Osteoblast (primary cell): ENCODE measurements at regions not wholly inside any gene's neighbourhood (a gene's known extent, or its start where the extent isn't known, plus 50 kb on each side); places are given as distances from the start of the nearest gene placed in this dataset.

Experiments
- DNase-seq: peaks from one replicate; pipeline ENCODE4 v3.0.0; 2011; ENCODE audit warnings: low spot score, mixed read lengths; ENCODE audit not compliant: insufficient read length; ENCODE audit errors: missing footprints
- H2AFZ ChIP-seq: 2 replicates; pipeline ENCODE4 v1.6.0; 2011; ENCODE audit warnings: mild to moderate bottlenecking, low read length
- H3K27ac ChIP-seq: 2 replicates; pipeline ENCODE4 v1.5.1; 2011; ENCODE audit warnings: mild to moderate bottlenecking, low read depth, low read length, moderate library complexity
- H3K27me3 ChIP-seq: 2 replicates; pipeline ENCODE4 v1.6.0; 2012; ENCODE audit warnings: mild to moderate bottlenecking, control low read depth, inconsistent platforms, low read length, moderate library complexity; ENCODE audit not compliant: insufficient read depth
- H3K36me3 ChIP-seq: 2 replicates; pipeline ENCODE4 v1.5.1; 2011; ENCODE audit warnings: mild to moderate bottlenecking, low read length, control low read depth, moderate library complexity; ENCODE audit not compliant: insufficient read depth
- H3K4me1 ChIP-seq: 2 replicates; pipeline ENCODE4 v1.5.1; 2011; ENCODE audit warnings: mild to moderate bottlenecking, low read length, control low read depth, moderate library complexity; ENCODE audit not compliant: insufficient read depth
- H3K4me2 ChIP-seq: 2 replicates; pipeline ENCODE4 v1.6.0; 2011; ENCODE audit warnings: mild to moderate bottlenecking, low read length; ENCODE audit not compliant: insufficient read depth
- H3K4me3 ChIP-seq: fragments of 200-600 bp; sonication (generic); 3 replicates; pipeline ENCODE4 v1.5.1; 2012; ENCODE audit warnings: mild to moderate bottlenecking, low read length, inconsistent platforms; ENCODE audit not compliant: insufficient read depth
- H3K79me2 ChIP-seq: 2 replicates; pipeline ENCODE4 v1.6.0; 2012; ENCODE audit warnings: mild to moderate bottlenecking, low read length, control low read depth, inconsistent platforms; ENCODE audit not compliant: insufficient read depth
- H3K9me3 ChIP-seq: 2 replicates; pipeline ENCODE4 v1.5.1; 2011; ENCODE audit warnings: low read depth, low read length, control low read depth
- H4K20me1 ChIP-seq: 2 replicates; pipeline ENCODE4 v1.6.0; 2012; ENCODE audit warnings: mild to moderate bottlenecking, low read length, control low read depth; ENCODE audit not compliant: insufficient read depth
- TF ChIP-seq, protein P1 (sequence below): IDR thresholded peaks from 2 replicates; pipeline ENCODE4 v1.5.1; 2011; ENCODE audit warnings: mild to moderate bottlenecking, low read depth, low read length, moderate library complexity; ENCODE audit errors: extremely low read depth

DNA sequence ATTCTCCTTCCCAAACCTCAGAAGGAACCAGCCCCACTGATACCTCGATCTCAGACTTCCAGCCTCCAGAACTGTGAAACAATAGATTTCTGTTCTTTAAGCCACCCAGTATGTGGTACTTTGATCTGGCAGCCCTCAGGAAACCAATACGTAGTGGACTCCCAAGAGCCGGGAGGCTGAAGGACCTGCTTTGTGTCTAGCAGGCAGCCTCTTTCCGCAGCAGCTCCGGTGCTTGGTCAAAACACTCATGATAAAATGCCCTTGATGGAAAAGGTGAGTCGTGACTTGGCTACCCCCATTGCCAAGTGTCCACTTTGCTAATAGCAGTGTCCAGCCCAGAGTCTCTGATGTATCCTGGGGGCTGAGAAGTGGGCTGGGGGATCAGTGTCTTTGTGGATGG, 158.8 kb upstream of the TMTC4 start:
- Histone ChIP-seq H4K20me1 (no peaks in the 10 kb centered on the region), H3K4me3 (no peak overlapping the region), H2AFZ (no peak overlapping the region), H3K4me2 (no peak overlapping the region), H3K36me3 (no peaks in the 10 kb centered on the region), H3K27me3 (no peaks in the 10 kb centered on the region), H3K9me3 (no peaks in the 10 kb centered on the region), H3K79me2 (no peaks in the 10 kb centered on the region), H3K27ac (no peak overlapping the region), H3K4me1 (no peaks in the 10 kb centered on the region)
- TF ChIP-seq, protein P1, sequence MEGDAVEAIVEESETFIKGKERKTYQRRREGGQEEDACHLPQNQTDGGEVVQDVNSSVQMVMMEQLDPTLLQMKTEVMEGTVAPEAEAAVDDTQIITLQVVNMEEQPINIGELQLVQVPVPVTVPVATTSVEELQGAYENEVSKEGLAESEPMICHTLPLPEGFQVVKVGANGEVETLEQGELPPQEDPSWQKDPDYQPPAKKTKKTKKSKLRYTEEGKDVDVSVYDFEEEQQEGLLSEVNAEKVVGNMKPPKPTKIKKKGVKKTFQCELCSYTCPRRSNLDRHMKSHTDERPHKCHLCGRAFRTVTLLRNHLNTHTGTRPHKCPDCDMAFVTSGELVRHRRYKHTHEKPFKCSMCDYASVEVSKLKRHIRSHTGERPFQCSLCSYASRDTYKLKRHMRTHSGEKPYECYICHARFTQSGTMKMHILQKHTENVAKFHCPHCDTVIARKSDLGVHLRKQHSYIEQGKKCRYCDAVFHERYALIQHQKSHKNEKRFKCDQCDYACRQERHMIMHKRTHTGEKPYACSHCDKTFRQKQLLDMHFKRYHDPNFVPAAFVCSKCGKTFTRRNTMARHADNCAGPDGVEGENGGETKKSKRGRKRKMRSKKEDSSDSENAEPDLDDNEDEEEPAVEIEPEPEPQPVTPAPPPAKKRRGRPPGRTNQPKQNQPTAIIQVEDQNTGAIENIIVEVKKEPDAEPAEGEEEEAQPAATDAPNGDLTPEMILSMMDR = no peak
- no peak for DNase-seq

DNA sequence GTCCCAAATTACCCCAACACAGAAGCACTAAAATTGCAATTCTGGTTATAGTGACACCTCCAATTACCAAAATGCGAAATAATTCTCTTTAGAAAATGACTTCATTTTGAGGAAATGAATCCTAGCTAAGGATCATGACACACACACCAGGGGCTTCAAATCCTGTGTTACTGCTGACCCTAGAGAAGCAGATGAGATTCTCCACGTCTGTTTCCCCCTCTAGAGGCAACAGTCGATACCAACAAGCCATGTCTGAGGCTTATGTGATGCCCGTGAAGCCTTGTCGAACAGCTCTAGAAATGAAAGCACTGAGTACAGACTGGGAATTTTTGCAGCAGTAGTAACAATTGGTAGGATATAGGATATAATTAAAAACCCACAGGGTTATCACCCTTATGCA, 153.6 kb upstream of the TMTC4 start:
- no peak overlapping the region for H3K4me3 ChIP-seq
- H4K20me1 ChIP-seq = no peaks in the 10 kb centered on the region
- H3K9me3 ChIP-seq = no peaks in the 10 kb centered on the region
- H3K27ac ChIP-seq = no peak overlapping the region
- TF ChIP-seq, protein P1 = no peak
- no peak for DNase-seq
- peaks cover 7% of the 10 kb centered on the region for H3K4me1 ChIP-seq
- no peaks in the 10 kb centered on the region for H3K36me3 ChIP-seq
- H3K27me3 ChIP-seq = no peaks in the 10 kb centered on the region
- H2AFZ ChIP-seq = no peak overlapping the region
- no peak overlapping the region for H3K4me2 ChIP-seq
- no peaks in the 10 kb centered on the region for H3K79me2 ChIP-seq

DNA sequence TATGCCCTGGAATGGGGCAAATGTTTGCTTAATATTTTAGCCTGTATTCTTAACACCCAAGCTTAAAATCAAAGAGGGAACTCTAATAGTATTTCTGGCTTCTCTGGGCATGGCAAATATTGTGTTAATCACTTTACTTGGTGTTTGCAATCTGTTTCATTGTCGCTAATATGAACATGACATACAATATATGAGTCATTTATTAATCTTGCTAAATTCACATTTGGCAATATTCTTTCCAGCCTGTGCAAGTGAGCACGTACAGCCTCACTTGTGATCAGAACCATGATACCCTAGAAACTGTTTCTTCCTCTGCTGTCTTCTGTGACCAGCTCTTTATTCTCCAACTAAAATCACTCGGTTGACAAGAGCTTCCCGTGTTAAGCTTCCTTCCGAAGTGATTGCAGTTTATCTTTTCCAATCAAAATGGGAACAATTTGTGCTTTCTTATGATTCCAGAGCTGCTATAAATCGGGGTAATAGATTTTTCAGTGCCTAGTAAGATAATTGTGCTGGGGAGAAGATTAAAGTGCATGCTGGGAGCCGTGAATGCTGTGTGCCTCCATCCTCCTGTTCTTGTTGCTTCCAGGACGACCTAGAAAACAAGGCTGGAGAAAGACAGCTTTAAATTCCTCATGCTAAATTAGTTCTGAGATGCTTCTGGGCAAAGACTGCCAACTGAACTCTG, 153.0 kb upstream of the TMTC4 start:
- TF ChIP-seq, protein P1 = no peak
- H3K9me3 ChIP-seq = no peaks in the 10 kb centered on the region
- no peaks in the 10 kb centered on the region for H3K36me3 ChIP-seq
- H3K4me2 ChIP-seq = no peak overlapping the region
- H4K20me1 ChIP-seq = no peaks in the 10 kb centered on the region
- no peaks in the 10 kb centered on the region for H3K79me2 ChIP-seq
- no peak for DNase-seq
- no peak overlapping the region for H3K4me3 ChIP-seq
- H2AFZ ChIP-seq = no peak overlapping the region
- H3K4me1 ChIP-seq = peaks cover 7% of the 10 kb centered on the region
- no peak overlapping the region for H3K27ac ChIP-seq
- H3K27me3 ChIP-seq = no peaks in the 10 kb centered on the region

DNA sequence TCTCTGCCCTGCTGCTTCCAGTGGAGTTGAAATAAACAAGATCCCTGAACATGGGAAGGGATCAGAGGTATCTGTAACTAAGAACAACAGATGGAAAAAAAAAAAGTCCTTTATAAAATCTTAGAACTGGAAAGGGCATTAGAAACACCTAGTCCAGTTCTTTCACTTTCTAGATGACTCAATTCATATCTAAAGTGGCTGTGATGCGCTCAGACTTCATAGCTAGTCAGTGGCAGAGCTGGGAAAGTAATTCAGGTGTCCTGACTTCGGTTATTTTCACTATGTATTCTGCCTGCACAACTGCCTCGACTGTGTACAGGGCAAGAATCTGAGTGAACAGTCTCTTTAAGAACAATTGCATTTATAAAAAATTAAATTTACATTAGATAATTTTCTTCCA, 151.8 kb upstream of the TMTC4 start:
- TF ChIP-seq, protein P1 = no peak
- no peaks in the 10 kb centered on the region for H3K36me3 ChIP-seq
- no peaks in the 10 kb centered on the region for H3K9me3 ChIP-seq
- H3K4me1 ChIP-seq = peaks cover 7% of the 10 kb centered on the region
- H2AFZ ChIP-seq = no peak overlapping the region
- H3K4me3 ChIP-seq = no peak overlapping the region
- H3K27ac ChIP-seq = no peak overlapping the region
- H4K20me1 ChIP-seq = no peaks in the 10 kb centered on the region
- H3K79me2 ChIP-seq = no peaks in the 10 kb centered on the region
- H3K27me3 ChIP-seq = peaks cover 3% of the 10 kb centered on the region
- no peak for DNase-seq
- H3K4me2 ChIP-seq = no peak overlapping the region
